Natural killer cell (primary cell): ENCODE measurements at regions not wholly inside any gene's neighbourhood (a gene's known extent, or its start where the extent isn't known, plus 50 kb on each side); places are given as distances from the start of the nearest gene placed in this dataset.

ENCODE experiments used
- ATAC-seq, 3 donors: fragments of 150-1000 bp in 2 of 3; fragments of 200-7000 bp in 1 of 3; cut with Tn5 transposase; 1 replicate in 1 of 3; 2 replicates in 2 of 3; pipeline ENCODE4 v1.10.0; 2021; ENCODE audit warnings: mild to moderate bottlenecking in 2 of 3, moderate library complexity in 2 of 3
- DNase-seq, 2 donors: peaks; one replicate each; pipeline versions ENCODE4 v3.0.0 to v3.0.0-alpha.2; 2013 to 2021; ENCODE audit warnings: mixed read lengths in 1 of 2
- H3K27ac ChIP-seq: one replicate; pipeline ENCODE4 v1.5.1; 2013; ENCODE audit warnings: mild to moderate bottlenecking, low read length
- H3K27me3 ChIP-seq: one replicate; pipeline ENCODE4 v1.6.1; 2013; ENCODE audit warnings: low read length; ENCODE audit not compliant: control insufficient read depth, insufficient read depth
- H3K36me3 ChIP-seq: one replicate; pipeline ENCODE4 v1.6.1; 2013; ENCODE audit warnings: low read length; ENCODE audit not compliant: control insufficient read depth, insufficient read depth
- H3K4me1 ChIP-seq: one replicate; pipeline ENCODE4 v1.6.1; 2013; ENCODE audit warnings: low read length; ENCODE audit not compliant: control insufficient read depth, insufficient read depth
- H3K4me3 ChIP-seq: one replicate; pipeline ENCODE4 v1.5.1; 2013; ENCODE audit warnings: low read length
- H3K9me3 ChIP-seq: one replicate; pipeline ENCODE4 v1.6.1; 2013; ENCODE audit warnings: low read length; ENCODE audit not compliant: control insufficient read depth, insufficient read depth
- H3K27ac Mint-ChIP-seq, 2 donors: one replicate each; pipeline ENCODE4 v1.8.0; 2022; ENCODE audit warnings: mild to moderate bottlenecking in 2 of 2, mixed read lengths in 2 of 2, moderate library complexity in 1 of 2
- H3K27me3 Mint-ChIP-seq, 2 donors: one replicate each; pipeline ENCODE4 v1.8.0; 2022; ENCODE audit warnings: low read depth in 2 of 2, mixed read lengths in 2 of 2
- H3K36me3 Mint-ChIP-seq: one replicate; pipeline ENCODE4 v1.8.0; 2022; ENCODE audit warnings: mixed read lengths
- H3K4me1 Mint-ChIP-seq, 2 donors: one replicate each; pipeline ENCODE4 v1.8.0; 2022; ENCODE audit warnings: mixed read lengths in 2 of 2
- H3K4me3 Mint-ChIP-seq: one replicate; pipeline ENCODE4 v1.8.0; 2022; ENCODE audit warnings: mild to moderate bottlenecking, moderate library complexity, mixed read lengths
- H3K9me3 Mint-ChIP-seq, 2 donors: one replicate each; pipeline ENCODE4 v1.8.0; 2022; ENCODE audit warnings: mixed read lengths in 2 of 2
- CTCF ChIP-seq: fragments of 200-600 bp; IDR thresholded peaks from one replicate; pipeline ENCODE4 v1.8.0; 2022; ENCODE audit warnings: antibody characterized with exemption
- WGBS: methylation state at CpG from one replicate; pipeline ENCODE4 v1.1.7; 2013; ENCODE audit warnings: missing lambda C conversion rate; ENCODE audit not compliant: insufficient coverage; 5-methylcytosine and 5-hydroxymethylcytosine counted together
- intact Hi-C: fragments of 100-400 bp; cut with micrococcal nuclease; formaldehyde crosslinking; loops from one replicate; pipeline ENCODE4 v1.14.2; 2022

DNA sequence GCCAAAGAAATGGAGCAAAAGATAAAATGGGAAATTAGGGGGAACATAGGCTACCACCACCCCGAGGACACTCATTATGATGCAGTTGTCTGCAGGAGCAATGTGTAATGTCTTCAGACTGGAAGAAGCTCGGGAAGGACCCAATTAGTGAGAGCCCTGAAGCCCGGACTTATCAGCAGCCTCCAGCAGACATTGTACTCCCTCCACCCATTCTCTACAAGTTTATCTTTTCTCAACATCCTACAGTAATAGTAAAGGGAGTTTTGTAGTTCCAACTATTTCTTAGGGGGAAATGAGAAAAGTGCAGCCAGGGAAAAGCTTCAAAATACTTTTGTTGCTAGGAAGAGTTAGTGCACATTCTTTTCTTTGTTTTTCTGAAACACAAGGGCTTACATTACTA lies 657.3 kb upstream of the COBL start:
- no peaks in the 10 kb centered on the region for H3K4me1 ChIP-seq
- DNase-seq (no peak), ATAC-seq (no peak)
- Mint-ChIP-seq H3K4me3 (no peak overlapping the region), H3K9me3 (peaks cover 12 to 17% of the 10 kb centered on the region in 2 donors), H3K36me3 (peaks cover 7% of the 10 kb centered on the region), H3K27me3 (no peaks in the 10 kb centered on the region), H3K4me1 (no peaks in the 10 kb centered on the region), H3K27ac (no peak overlapping the region)
- 44% methylated on average over 2 of the region's 3 CpGs for WGBS
- no peak for TF ChIP-seq CTCF
- no peak overlapping the region for H3K4me3 ChIP-seq
- intact Hi-C loops, result no loop called here
- no peaks in the 10 kb centered on the region for H3K36me3 ChIP-seq
- H3K27me3 ChIP-seq, result no peaks in the 10 kb centered on the region
- peaks cover 10% of the 10 kb centered on the region for H3K9me3 ChIP-seq
- H3K27ac ChIP-seq, result no peak overlapping the region

- DNase-seq (no peak), ATAC-seq (no peak)
- TF ChIP-seq CTCF, result no peak
- peaks cover 7% of the 10 kb centered on the region for H3K36me3 Mint-ChIP-seq
- no peaks in the 10 kb centered on the region for H3K4me1 Mint-ChIP-seq
- Histone ChIP-seq H3K9me3 (peaks cover 10% of the 10 kb centered on the region), H3K27ac (no peak overlapping the region), H3K27me3 (no peaks in the 10 kb centered on the region), H3K4me3 (no peak overlapping the region), H3K4me1 (no peaks in the 10 kb centered on the region), H3K36me3 (no peaks in the 10 kb centered on the region)
- no peaks in the 10 kb centered on the region for H3K27me3 Mint-ChIP-seq
- intact Hi-C loops, result no loop called here
- H3K4me3 Mint-ChIP-seq, result no peak overlapping the region
- H3K9me3 Mint-ChIP-seq, result peaks cover 7 to 16% of the 10 kb centered on the region in 2 donors
- WGBS, result 91% methylated on average over 8 of the region's 10 CpGs
- no peak overlapping the region for H3K27ac Mint-ChIP-seq
Observed at GRCh38 chr7:51973071-51973470, 656.5 kb upstream of the COBL start.

GRCh38 chr7:51970961-51971665 lies 654.5 kb upstream of the COBL start:
- H3K27me3 ChIP-seq, result no peaks in the 10 kb centered on the region
- Mint-ChIP-seq H3K4me1 (no peaks in the 10 kb centered on the region), H3K27me3 (no peaks in the 10 kb centered on the region), H3K27ac (no peak overlapping the region), H3K36me3 (peaks cover 7% of the 10 kb centered on the region), H3K9me3 (peaks cover 14 to 18% of the 10 kb centered on the region in 2 donors), H3K4me3 (no peak overlapping the region)
- intact Hi-C loops, result no loop called here
- no peaks in the 10 kb centered on the region for H3K36me3 ChIP-seq
- H3K4me3 ChIP-seq, result no peak overlapping the region
- no peaks in the 10 kb centered on the region for H3K4me1 ChIP-seq
- no peak overlapping the region for H3K27ac ChIP-seq
- TF ChIP-seq CTCF, result no peak
- WGBS, result 81% methylated on average over 4 of the region's 4 CpGs
- H3K9me3 ChIP-seq, result peaks cover 10% of the 10 kb centered on the region
- DNase-seq (no peak), ATAC-seq (no peak)

GRCh38 chr7:51968461-51968860 lies 651.9 kb upstream of the COBL start:
- no peaks in the 10 kb centered on the region for H3K27me3 ChIP-seq
- ATAC-seq, result no peak
- no peaks in the 10 kb centered on the region for H3K36me3 ChIP-seq
- TF ChIP-seq CTCF, result no peak
- H3K4me3 ChIP-seq, result no peak overlapping the region
- Mint-ChIP-seq H3K27ac (no peak overlapping the region), H3K4me3 (no peak overlapping the region), H3K4me1 (no peaks in the 10 kb centered on the region), H3K27me3 (no peaks in the 10 kb centered on the region), H3K36me3 (peaks cover 7% of the 10 kb centered on the region), H3K9me3 (peaks cover 14 to 16% of the 10 kb centered on the region in 2 donors)
- peaks cover 10% of the 10 kb centered on the region for H3K9me3 ChIP-seq
- DNase-seq, result no peak
- WGBS, result 64% methylated on average over 2 of the region's 2 CpGs
- intact Hi-C loops, result no loop called here
- no peak overlapping the region for H3K27ac ChIP-seq
- no peaks in the 10 kb centered on the region for H3K4me1 ChIP-seq
